MM.1S (cell line): ENCODE measurements at regions not wholly inside any gene's neighbourhood (a gene's known extent, or its start where the extent isn't known, plus 50 kb on each side); places are given as distances from the start of the nearest gene placed in this dataset.

ENCODE experiments used
- DNase-seq: peaks from one replicate; pipeline ENCODE4 v3.0.0-alpha.2; 2015
- H2AFZ ChIP-seq: fragments of 300-600 bp; sonication (generic); 2 replicates; pipeline ENCODE4 v1.6.0; 2016; ENCODE audit warnings: antibody characterized with exemption, low read length
- H3F3A ChIP-seq: fragments of 300-600 bp; sonication (generic); 2 replicates; pipeline ENCODE4 v1.6.1; 2016; ENCODE audit warnings: mild to moderate bottlenecking, antibody characterized with exemption, low read length, moderate library complexity, mixed read lengths; ENCODE audit not compliant: insufficient read depth
- H3K27ac ChIP-seq: fragments of 300-600 bp; sonication (generic); 2 replicates; pipeline ENCODE4 v1.5.1; 2016; ENCODE audit warnings: mild to moderate bottlenecking, low read length
- H3K27me3 ChIP-seq: fragments of 300-600 bp; sonication (generic); replicated peaks from 2 replicates; pipeline ENCODE4 v1.6.0; 2016; ENCODE audit warnings: low read length; ENCODE audit not compliant: insufficient read depth
- H3K36me3 ChIP-seq: fragments of 300-600 bp; sonication (generic); replicated peaks from 2 replicates; pipeline ENCODE4 v1.6.1; 2016; ENCODE audit warnings: mild to moderate bottlenecking, low read length, mixed read lengths; ENCODE audit not compliant: insufficient read depth
- H3K4me1 ChIP-seq: fragments of 300-600 bp; sonication (generic); 2 replicates; pipeline ENCODE4 v1.6.1; 2016; ENCODE audit warnings: low read length, mixed read lengths
- H3K4me2 ChIP-seq: fragments of 300-600 bp; sonication (generic); 2 replicates; pipeline ENCODE4 v1.6.0; 2016; ENCODE audit warnings: low read depth, low read length
- H3K4me3 ChIP-seq: fragments of 300-600 bp; sonication (generic); 2 replicates; pipeline ENCODE4 v1.5.1; 2016; ENCODE audit warnings: low read length, mixed read lengths
- H3K79me2 ChIP-seq: fragments of 300-600 bp; sonication (generic); 2 replicates; pipeline ENCODE4 v1.6.1; 2016; ENCODE audit warnings: mixed run types, low read length, mixed read lengths
- H3K9ac ChIP-seq: fragments of 300-600 bp; sonication (generic); 2 replicates; pipeline ENCODE4 v1.6.1; 2016; ENCODE audit warnings: low read length, mixed read lengths
- H3K9me2 ChIP-seq: fragments of 300-600 bp; sonication (generic); replicated peaks from 2 replicates; pipeline ENCODE4 v1.6.1; 2016; ENCODE audit warnings: mild to moderate bottlenecking, low read length, mixed read lengths; ENCODE audit not compliant: insufficient read depth
- H3K9me3 ChIP-seq: fragments of 300-600 bp; sonication (generic); replicated peaks from 2 replicates; pipeline ENCODE4 v1.6.1; 2016; ENCODE audit warnings: mild to moderate bottlenecking, low read length, mixed read lengths; ENCODE audit not compliant: insufficient read depth
- H4K20me1 ChIP-seq: fragments of 300-600 bp; sonication (generic); 2 replicates; pipeline ENCODE4 v1.6.1; 2016; ENCODE audit warnings: mild to moderate bottlenecking, low read length, moderate library complexity, mixed read lengths; ENCODE audit not compliant: insufficient read depth
- CTCF ChIP-seq: fragments of 300-600 bp; sonication (generic); IDR thresholded peaks from 2 replicates; pipeline ENCODE4 v1.5.1; 2016; ENCODE audit warnings: antibody characterized with exemption, low read length, mixed read lengths
- EZH2 ChIP-seq: fragments of 300-600 bp; sonication (generic); optimal IDR thresholded peaks from 2 replicates; pipeline ENCODE3; 2017; ENCODE audit warnings: low read depth, mild to moderate bottlenecking, antibody characterized with exemption, low read length, mixed read lengths
- EZH2phosphoT487 ChIP-seq: fragments of 300-600 bp; sonication (generic); IDR thresholded peaks from 2 replicates; pipeline ENCODE4 v1.6.1; 2018; ENCODE audit warnings: antibody characterized with exemption, low read length

GRCh38 chr13:34412817-34413375 is 529.2 kb upstream of the NBEA start:
- Histone ChIP-seq H3K4me1 (no peaks in the 10 kb centered on the region), H3K27me3 (no peaks in the 10 kb centered on the region), H3K4me2 (no peak overlapping the region), H3F3A (no peaks in the 10 kb centered on the region), H3K9me2 (no peaks in the 10 kb centered on the region), H2AFZ (no peak overlapping the region), H3K4me3 (no peak overlapping the region), H3K79me2 (no peaks in the 10 kb centered on the region), H3K9ac (no peak overlapping the region), H4K20me1 (no peaks in the 10 kb centered on the region), H3K27ac (no peak overlapping the region), H3K36me3 (no peaks in the 10 kb centered on the region), H3K9me3 (no peaks in the 10 kb centered on the region)
- no peak for DNase-seq
- TF ChIP-seq EZH2phosphoT487 (no peak), EZH2 (no peak), CTCF (no peak)

- Histone ChIP-seq H3K79me2 (no peaks in the 10 kb centered on the region), H4K20me1 (no peaks in the 10 kb centered on the region), H2AFZ (no peak overlapping the region), H3K9me2 (no peaks in the 10 kb centered on the region), H3K36me3 (no peaks in the 10 kb centered on the region), H3K27me3 (no peaks in the 10 kb centered on the region), H3K4me3 (no peak overlapping the region), H3K4me2 (no peak overlapping the region), H3K9ac (no peak overlapping the region), H3K27ac (no peak overlapping the region), H3K4me1 (no peaks in the 10 kb centered on the region), H3F3A (no peaks in the 10 kb centered on the region), H3K9me3 (no peaks in the 10 kb centered on the region)
- no peak for TF ChIP-seq EZH2
- TF ChIP-seq EZH2phosphoT487 = no peak
- TF ChIP-seq CTCF = no peak
- no peak for DNase-seq
Observed at GRCh38 chr13:34413538-34414210, 528.4 kb upstream of the NBEA start.

DNA sequence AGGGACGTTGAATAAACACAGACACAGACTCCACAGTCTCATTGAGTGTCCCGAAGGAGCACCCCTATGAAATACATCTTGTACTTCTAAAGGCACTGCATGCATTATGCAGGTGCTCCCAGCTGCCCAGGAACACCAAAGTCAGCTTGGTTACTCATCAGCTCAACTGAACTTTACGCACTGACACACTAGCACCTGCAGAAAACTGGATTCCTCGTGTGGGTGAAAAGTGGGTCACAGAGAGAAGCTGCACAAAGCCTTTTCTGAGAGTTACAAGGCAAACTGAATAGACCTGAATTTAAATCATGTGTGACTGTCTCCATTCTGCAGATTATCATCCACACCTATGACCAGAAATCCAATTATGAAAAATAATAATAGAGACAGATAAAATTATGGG is 527.5 kb upstream of the NBEA start:
- H3K36me3 ChIP-seq = no peaks in the 10 kb centered on the region
- H3K4me2 ChIP-seq = no peak overlapping the region
- H2AFZ ChIP-seq = no peak overlapping the region
- no peaks in the 10 kb centered on the region for H3K9me2 ChIP-seq
- no peak overlapping the region for H3K4me3 ChIP-seq
- no peaks in the 10 kb centered on the region for H3K27me3 ChIP-seq
- no peaks in the 10 kb centered on the region for H4K20me1 ChIP-seq
- H3K79me2 ChIP-seq = no peaks in the 10 kb centered on the region
- no peaks in the 10 kb centered on the region for H3F3A ChIP-seq
- no peaks in the 10 kb centered on the region for H3K9me3 ChIP-seq
- TF ChIP-seq EZH2phosphoT487 (no peak), EZH2 (no peak), CTCF (no peak)
- no peak overlapping the region for H3K27ac ChIP-seq
- no peak overlapping the region for H3K9ac ChIP-seq
- DNase-seq = no peak
- no peaks in the 10 kb centered on the region for H3K4me1 ChIP-seq
